Ascending aorta (tissue), 2 donors: ENCODE measurements at regions not wholly inside any gene's neighbourhood (a gene's known extent, or its start where the extent isn't known, plus 50 kb on each side); places are given as distances from the start of the nearest gene placed in this dataset.
"Not testable (repeated sequence)": the region's sequence is repeated elsewhere in the genome, so short reads cannot be mapped to it uniquely, and the experiment has no call there.

Source experiments
- DNase-seq, 2 donors: peaks; one replicate each; pipeline ENCODE4 v3.0.0-alpha.2; 2019; ENCODE audit warnings: low spot score in 2 of 2
- H3K27ac ChIP-seq, 2 donors: fragments of 200-600 bp; sonication (generic); one replicate each; pipeline ENCODE4 v1.5.1; 2016 to 2017; ENCODE audit warnings: mild to moderate bottlenecking in 1 of 2
- H3K27me3 ChIP-seq: fragments of 200-600 bp; sonication (generic); one replicate; pipeline ENCODE4 v1.5.1; 2017
- H3K36me3 ChIP-seq, 2 donors: fragments of 200-600 bp; sonication (generic); one replicate each; pipeline ENCODE4 v1.5.1; 2016
- H3K4me1 ChIP-seq, 2 donors: fragments of 200-600 bp; sonication (generic); one replicate each; pipeline ENCODE4 v1.5.1; 2016 to 2017; ENCODE audit warnings: mild to moderate bottlenecking in 1 of 2
- H3K4me3 ChIP-seq, 2 donors: fragments of 200-600 bp; sonication (generic); one replicate each; pipeline ENCODE4 v1.5.1; 2016 to 2017; ENCODE audit warnings: mild to moderate bottlenecking in 1 of 2
- H3K9me3 ChIP-seq, 2 donors: fragments of 200-600 bp; sonication (generic); one replicate each; pipeline ENCODE4 v1.5.1; 2016
- CTCF ChIP-seq, 3 experiments: fragments of 200-600 bp in 2 of 3; fragments of 450-650 bp in 1 of 3; sonication (generic) in 2 of 3; IDR thresholded peaks; one replicate each; pipeline ENCODE4 v1.5.1; 2016 to 2019; ENCODE audit warnings: antibody characterized with exemption in 3 of 3, mild to moderate bottlenecking in 1 of 3, moderate library complexity in 1 of 3
- intact Hi-C: fragments of 100-400 bp; cut with DNase I; formaldehyde crosslinking; loops from one replicate; pipeline ENCODE4 v1.15.1; 2023

- no peak for DNase-seq
- Histone ChIP-seq H3K36me3 (no peaks in the 10 kb centered on the region), H3K4me1 (no peaks in the 10 kb centered on the region), H3K27ac (no peak overlapping the region), H3K4me3 (no peak overlapping the region), H3K27me3 (no peaks in the 10 kb centered on the region), H3K9me3 (no peaks in the 10 kb centered on the region)
- intact Hi-C loops: no loop called here
- TF ChIP-seq CTCF (IDR thresholded peaks at IDR 0.05): no peak
Observed at GRCh38 chr6:71681234-71681867, 205.0 kb upstream of the RIMS1 start.

- H3K27ac ChIP-seq, DNase-seq, H3K4me3 ChIP-seq: not testable (repeated sequence)
Observed at GRCh38 chr6:71686021-71686677, 200.2 kb upstream of the RIMS1 start.

GRCh38 chr6:71698702-71699101 lies 187.6 kb upstream of the RIMS1 start:
- Histone ChIP-seq H3K9me3 (no peaks in the 10 kb centered on the region), H3K27ac (no peak overlapping the region), H3K27me3 (no peaks in the 10 kb centered on the region), H3K4me3 (no peak overlapping the region), H3K36me3 (no peaks in the 10 kb centered on the region), H3K4me1 (no peaks in the 10 kb centered on the region)
- intact Hi-C loops: no loop called here
- TF ChIP-seq CTCF (IDR thresholded peaks at IDR 0.05): no peak
- DNase-seq: no peak

More at GRCh38 chr6:71686021-71686677, 200.2 kb upstream of the RIMS1 start:
- H3K4me1 ChIP-seq, intact Hi-C loops, H3K27me3 ChIP-seq, H3K9me3 ChIP-seq, H3K36me3 ChIP-seq: not testable (repeated sequence)

GRCh38 chr6:71706523-71706922 lies 179.8 kb upstream of the RIMS1 start:
- Histone ChIP-seq H3K4me1 (no peaks in the 10 kb centered on the region), H3K27me3 (no peaks in the 10 kb centered on the region), H3K36me3 (no peaks in the 10 kb centered on the region), H3K4me3 (no peak overlapping the region), H3K27ac (no peak overlapping the region), H3K9me3 (no peaks in the 10 kb centered on the region)
- intact Hi-C loops: no loop called here
- no peak for DNase-seq
- no peak for TF ChIP-seq CTCF (IDR thresholded peaks at IDR 0.05)

- Histone ChIP-seq H3K27ac (no peak overlapping the region), H3K4me3 (no peak overlapping the region), H3K4me1 (no peaks in the 10 kb centered on the region), H3K9me3 (no peaks in the 10 kb centered on the region), H3K36me3 (no peaks in the 10 kb centered on the region), H3K27me3 (no peaks in the 10 kb centered on the region)
- TF ChIP-seq CTCF (IDR thresholded peaks at IDR 0.05): no peak
- intact Hi-C loops: no loop called here
- DNase-seq: no peak
Observed at GRCh38 chr6:71707059-71707458, 179.3 kb upstream of the RIMS1 start.

- Histone ChIP-seq H3K4me3 (no peak overlapping the region), H3K4me1 (peaks cover 0 to 28% of the 10 kb centered on the region in 2 donors), H3K27ac (peak overlapping the region; percentile 63 to 68), H3K27me3 (no peaks in the 10 kb centered on the region), H3K36me3 (no peaks in the 10 kb centered on the region), H3K9me3 (no peaks in the 10 kb centered on the region)
- no peak for TF ChIP-seq CTCF (IDR thresholded peaks at IDR 0.05)
- no peak for DNase-seq
- intact Hi-C loops: loop anchor here (5.0 to 10.0 kb wide), 3 partner anchors 157 to 336 kb away; no protein-coding TSS in a partner anchor
Observed at GRCh38 chr6:71720705-71721104, 165.6 kb upstream of the RIMS1 start.
